ENCODE measurements at regions not wholly inside any gene's neighbourhood (a gene's known extent, or its start where the extent isn't known, plus 50 kb on each side); places are given as distances from the start of the nearest gene placed in this dataset.

DNA sequence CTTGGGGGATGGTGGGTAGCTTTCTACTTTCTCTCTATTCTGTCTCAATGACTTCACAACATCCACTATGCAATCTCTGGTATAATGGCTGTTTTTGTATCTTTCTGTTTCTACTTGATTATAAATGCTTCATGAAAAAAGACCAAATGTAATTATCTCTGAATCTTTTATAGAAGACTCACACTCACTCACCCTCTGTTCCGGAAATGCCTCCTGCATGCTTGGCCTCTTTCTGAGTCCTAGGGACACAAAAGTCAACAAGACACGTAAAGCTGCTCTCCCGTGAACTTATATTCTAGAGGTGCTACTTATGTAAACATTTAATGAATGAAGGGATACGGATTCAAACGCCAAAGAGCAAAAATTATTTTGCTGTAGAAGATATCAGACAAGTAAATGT lies 502.2 kb upstream of the SOX11 start:
- TF ChIP-seq, protein P1, sequence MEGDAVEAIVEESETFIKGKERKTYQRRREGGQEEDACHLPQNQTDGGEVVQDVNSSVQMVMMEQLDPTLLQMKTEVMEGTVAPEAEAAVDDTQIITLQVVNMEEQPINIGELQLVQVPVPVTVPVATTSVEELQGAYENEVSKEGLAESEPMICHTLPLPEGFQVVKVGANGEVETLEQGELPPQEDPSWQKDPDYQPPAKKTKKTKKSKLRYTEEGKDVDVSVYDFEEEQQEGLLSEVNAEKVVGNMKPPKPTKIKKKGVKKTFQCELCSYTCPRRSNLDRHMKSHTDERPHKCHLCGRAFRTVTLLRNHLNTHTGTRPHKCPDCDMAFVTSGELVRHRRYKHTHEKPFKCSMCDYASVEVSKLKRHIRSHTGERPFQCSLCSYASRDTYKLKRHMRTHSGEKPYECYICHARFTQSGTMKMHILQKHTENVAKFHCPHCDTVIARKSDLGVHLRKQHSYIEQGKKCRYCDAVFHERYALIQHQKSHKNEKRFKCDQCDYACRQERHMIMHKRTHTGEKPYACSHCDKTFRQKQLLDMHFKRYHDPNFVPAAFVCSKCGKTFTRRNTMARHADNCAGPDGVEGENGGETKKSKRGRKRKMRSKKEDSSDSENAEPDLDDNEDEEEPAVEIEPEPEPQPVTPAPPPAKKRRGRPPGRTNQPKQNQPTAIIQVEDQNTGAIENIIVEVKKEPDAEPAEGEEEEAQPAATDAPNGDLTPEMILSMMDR (conservative IDR thresholded peaks at IDR 0.05; ENCODE audit: low read length): no peak
- no peak for TF ChIP-seq EZH2phosphoT487 (IDR thresholded peaks at IDR 0.05; ENCODE audit: borderline replicate concordance)
